ENCODE measurements at regions not wholly inside any gene's neighbourhood (a gene's known extent, or its start where the extent isn't known, plus 50 kb on each side); places are given as distances from the start of the nearest gene placed in this dataset.

DNA sequence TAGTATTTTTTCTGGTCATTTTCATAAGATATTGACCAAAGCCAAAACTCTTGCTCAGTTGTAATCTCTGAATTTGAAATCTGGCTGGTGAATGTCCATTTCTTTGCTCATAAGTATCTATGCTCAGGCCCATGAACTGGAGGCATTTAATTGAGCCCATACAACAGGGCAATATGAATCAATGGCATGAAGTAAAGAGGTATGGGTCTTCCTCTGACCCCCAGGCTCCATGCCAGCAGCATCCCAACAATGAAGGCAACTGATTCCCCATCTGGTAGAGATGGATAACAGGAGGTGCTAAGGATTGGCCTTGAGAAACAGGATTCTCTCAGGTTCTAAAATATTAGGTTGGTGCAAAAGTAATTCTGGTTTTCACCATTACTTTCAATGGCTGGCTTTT lies 330.8 kb downstream of the LIG4 start:
- Histone ChIP-seq H3K4me3 (no peak overlapping the region), H3K27ac (no peak overlapping the region), H3K36me3 (no peaks in the 10 kb centered on the region), H3K4me1 (no peaks in the 10 kb centered on the region), H3K9me3 (peaks cover 0 to 10% (median 0%) of the 10 kb centered on the region in 3 donors), H3K27me3 (no peaks in the 10 kb centered on the region)
- DNase-seq: no peak
- intact Hi-C loops (cut with DNase I): no loop called here
- TF ChIP-seq, protein P1, sequence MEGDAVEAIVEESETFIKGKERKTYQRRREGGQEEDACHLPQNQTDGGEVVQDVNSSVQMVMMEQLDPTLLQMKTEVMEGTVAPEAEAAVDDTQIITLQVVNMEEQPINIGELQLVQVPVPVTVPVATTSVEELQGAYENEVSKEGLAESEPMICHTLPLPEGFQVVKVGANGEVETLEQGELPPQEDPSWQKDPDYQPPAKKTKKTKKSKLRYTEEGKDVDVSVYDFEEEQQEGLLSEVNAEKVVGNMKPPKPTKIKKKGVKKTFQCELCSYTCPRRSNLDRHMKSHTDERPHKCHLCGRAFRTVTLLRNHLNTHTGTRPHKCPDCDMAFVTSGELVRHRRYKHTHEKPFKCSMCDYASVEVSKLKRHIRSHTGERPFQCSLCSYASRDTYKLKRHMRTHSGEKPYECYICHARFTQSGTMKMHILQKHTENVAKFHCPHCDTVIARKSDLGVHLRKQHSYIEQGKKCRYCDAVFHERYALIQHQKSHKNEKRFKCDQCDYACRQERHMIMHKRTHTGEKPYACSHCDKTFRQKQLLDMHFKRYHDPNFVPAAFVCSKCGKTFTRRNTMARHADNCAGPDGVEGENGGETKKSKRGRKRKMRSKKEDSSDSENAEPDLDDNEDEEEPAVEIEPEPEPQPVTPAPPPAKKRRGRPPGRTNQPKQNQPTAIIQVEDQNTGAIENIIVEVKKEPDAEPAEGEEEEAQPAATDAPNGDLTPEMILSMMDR (IDR thresholded peaks at IDR 0.05): no peak
- TF ChIP-seq POLR2A (IDR thresholded peaks at IDR 0.05): no peak

DNA sequence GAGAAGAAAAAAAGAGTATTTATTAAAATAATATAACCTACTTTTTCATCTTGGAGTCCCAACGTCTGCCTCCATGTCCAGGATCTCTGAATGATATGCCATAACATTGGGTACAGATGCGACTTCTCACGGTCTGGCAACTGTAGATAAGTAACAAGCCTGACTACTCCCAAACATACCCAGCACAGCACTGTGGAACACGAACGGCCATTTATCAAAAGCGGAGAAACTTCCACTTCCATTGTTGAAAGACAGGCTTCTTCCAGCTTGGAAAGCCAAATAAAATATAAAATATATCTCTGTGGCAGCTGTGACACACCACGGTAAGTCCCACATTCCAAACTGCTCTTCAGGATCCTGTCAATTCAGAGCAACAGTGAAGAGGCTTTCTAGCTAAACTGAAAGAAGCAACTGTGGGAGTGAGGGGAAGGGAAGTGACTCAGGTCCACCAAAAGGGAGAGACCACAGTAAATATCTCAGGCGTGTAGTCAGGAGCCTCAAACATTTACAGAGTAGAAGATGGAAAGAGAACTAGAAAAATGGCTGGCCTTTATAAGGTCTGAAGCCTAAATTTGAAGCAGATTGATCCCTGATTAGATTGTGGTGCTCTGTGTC lies 331.7 kb downstream of the LIG4 start:
- WGBS, 2 donors: 63 to 72% methylated on average over 8 of the region's 8 CpGs
- Histone ChIP-seq H3K27me3 (no peaks in the 10 kb centered on the region), H3K36me3 (no peaks in the 10 kb centered on the region), H3K4me3 (no peak overlapping the region), H3K4me1 (no peaks in the 10 kb centered on the region), H3K27ac (no peak overlapping the region), H3K9me3 (peaks cover 0 to 10% (median 0%) of the 10 kb centered on the region in 3 donors)
- DNase-seq: no peak
- TF ChIP-seq, protein P1 (IDR thresholded peaks at IDR 0.05): no peak
- no peak for TF ChIP-seq POLR2A (IDR thresholded peaks at IDR 0.05)
- intact Hi-C loops (cut with DNase I): no loop called here

DNA sequence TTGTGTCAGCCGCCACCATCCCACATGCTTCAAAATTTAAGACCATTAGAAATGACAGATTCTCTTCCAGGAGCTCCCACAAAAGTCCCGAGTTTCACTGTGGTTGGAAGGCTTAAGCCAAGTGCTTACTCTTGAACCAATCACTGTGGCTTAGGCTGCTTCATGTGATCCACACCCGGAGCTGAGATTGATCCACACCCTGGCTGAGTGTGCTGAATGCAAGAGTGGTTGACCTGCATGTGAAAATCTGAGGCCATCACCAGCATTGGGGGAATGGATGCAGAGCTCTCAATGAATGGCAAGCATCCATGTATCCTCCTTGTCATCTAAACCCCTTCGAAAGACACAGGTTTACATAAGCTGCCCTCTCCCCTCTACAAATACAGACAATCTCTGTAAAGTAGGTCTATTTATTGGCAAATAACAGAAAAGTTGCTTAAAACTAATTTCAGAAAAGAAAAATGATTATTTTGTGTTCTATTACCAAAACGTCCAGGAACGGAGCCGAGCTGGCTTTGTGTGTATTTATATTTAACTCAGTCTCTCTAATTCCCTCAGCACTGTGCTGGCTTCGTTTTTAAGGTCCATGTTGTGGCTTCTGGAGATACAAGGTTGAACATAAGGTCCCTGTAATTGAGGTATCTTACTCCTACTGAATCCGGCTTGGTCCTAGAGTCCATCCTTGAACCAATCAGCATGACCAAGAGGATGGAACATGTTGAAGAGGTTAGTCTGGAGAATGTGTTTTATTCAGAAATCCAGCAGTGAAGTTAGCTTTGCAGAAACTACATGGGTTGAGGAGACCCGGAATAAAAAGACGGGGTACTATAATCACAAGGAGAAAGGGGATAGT lies 332.4 kb downstream of the LIG4 start:
- Histone ChIP-seq H3K4me1 (no peaks in the 10 kb centered on the region), H3K9me3 (peaks cover 0 to 4% (median 0%) of the 10 kb centered on the region in 3 donors), H3K36me3 (no peaks in the 10 kb centered on the region), H3K4me3 (no peak overlapping the region), H3K27me3 (no peaks in the 10 kb centered on the region), H3K27ac (no peak overlapping the region)
- DNase-seq: no peak
- no peak for TF ChIP-seq POLR2A (IDR thresholded peaks at IDR 0.05)
- TF ChIP-seq, protein P1 (IDR thresholded peaks at IDR 0.05): no peak
- 66 to 72% methylated on average over 11 of the region's 11 CpGs for WGBS, 2 donors
- intact Hi-C loops (cut with DNase I): no loop called here

DNA sequence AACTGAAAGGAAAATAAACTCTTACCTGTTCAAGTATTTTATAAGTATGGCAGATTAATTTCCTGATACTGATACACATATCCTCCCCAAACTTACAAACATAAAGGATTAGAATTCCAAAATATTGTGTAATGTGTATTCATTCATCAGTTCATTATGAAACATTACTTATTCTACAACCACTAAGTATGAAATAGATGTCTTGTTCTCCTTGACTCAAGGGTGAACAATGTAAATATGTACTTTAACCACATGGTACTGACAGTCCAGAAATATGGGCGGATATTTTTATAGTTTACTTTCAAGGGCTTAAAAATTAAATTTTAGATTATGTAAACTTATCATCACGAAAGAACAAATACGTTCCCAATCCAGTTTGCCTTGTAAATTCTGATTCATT lies 334.0 kb downstream of the LIG4 start:
- TF ChIP-seq POLR2A (IDR thresholded peaks at IDR 0.05): no peak
- TF ChIP-seq, protein P1 (IDR thresholded peaks at IDR 0.05): no peak

DNA sequence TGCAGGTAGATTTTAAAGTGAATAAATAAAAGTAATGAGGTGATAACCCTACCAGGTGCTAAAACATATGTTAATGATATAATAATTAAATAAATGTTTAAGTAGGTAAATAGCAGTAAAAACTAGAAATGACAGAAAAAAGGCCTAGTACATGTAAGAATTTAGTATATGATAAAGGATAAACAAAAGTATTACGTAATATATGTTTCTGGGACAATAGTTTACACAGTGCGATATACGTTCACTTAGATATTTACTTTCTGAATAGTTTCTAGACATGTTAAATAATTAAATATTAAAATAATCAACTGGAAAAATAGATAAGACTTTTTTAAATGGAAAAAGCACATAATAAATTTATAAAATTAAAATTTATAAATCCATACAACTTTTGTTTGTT lies 340.9 kb downstream of the LIG4 start:
- H3K27ac ChIP-seq: no peak overlapping the region
- no peaks in the 10 kb centered on the region for H3K4me1 ChIP-seq
- intact Hi-C loops (cut with DNase I): no loop called here
- TF ChIP-seq, protein P1 (IDR thresholded peaks at IDR 0.05): no peak
- no peak for TF ChIP-seq POLR2A (IDR thresholded peaks at IDR 0.05)
- H3K4me3 ChIP-seq: no peak overlapping the region
- H3K27me3 ChIP-seq: peaks cover 0 to 7% (median 0%) of the 10 kb centered on the region in 4 donors
- no peaks in the 10 kb centered on the region for H3K36me3 ChIP-seq
- peaks cover 0 to 7% (median 4%) of the 10 kb centered on the region in 3 donors for H3K9me3 ChIP-seq
- DNase-seq: no peak
- 62 to 74% methylated on average over 3 of the region's 3 CpGs for WGBS, 2 donors

More for the DNA sequence above, 334.0 kb downstream of the LIG4 start:
- intact Hi-C loops (cut with DNase I): no loop called here
- H3K4me3 ChIP-seq: no peak overlapping the region
- no peaks in the 10 kb centered on the region for H3K4me1 ChIP-seq
- H3K9me3 ChIP-seq: peaks cover 0 to 4% (median 0%) of the 10 kb centered on the region in 3 donors
- no peak overlapping the region for H3K27ac ChIP-seq
- H3K36me3 ChIP-seq: no peaks in the 10 kb centered on the region
- WGBS, 2 donors: 61 to 65% methylated on average over 3 of the region's 3 CpGs
- no peak for DNase-seq
- H3K27me3 ChIP-seq: no peaks in the 10 kb centered on the region
